HCT116 (cell line): ENCODE measurements at regions not wholly inside any gene's neighbourhood (a gene's known extent, or its start where the extent isn't known, plus 50 kb on each side); places are given as distances from the start of the nearest gene placed in this dataset.

Experiments
- ATF3 ChIP-seq: IDR thresholded peaks from 2 replicates; pipeline ENCODE4 v1.6.1; 2012
- CEBPB ChIP-seq: IDR thresholded peaks from 2 replicates; pipeline ENCODE4 v1.6.1; 2012; ENCODE audit warnings: low read depth
- CTCF ChIP-seq, 3 experiments: fragments of 200-600 bp in 1 of 3; sonication (generic) in 1 of 3; IDR thresholded peaks in 2 of 3; conservative IDR thresholded peaks in 1 of 3; 2 replicates each; pipeline ENCODE4 v1.5.1; 2012 to 2017; ENCODE audit warnings: low read depth in 2 of 3, low read length in 2 of 3, antibody characterized with exemption in 1 of 3, borderline replicate concordance in 1 of 3, control low read depth in 1 of 3, mild to moderate bottlenecking in 1 of 3, mixed read lengths in 1 of 3, mixed run types in 1 of 3, moderate library complexity in 1 of 3; ENCODE audit not compliant: insufficient read depth in 1 of 3
- POLR2A ChIP-seq: IDR thresholded peaks from 2 replicates; pipeline ENCODE4 v1.7.0; 2011; ENCODE audit warnings: borderline replicate concordance; ENCODE audit not compliant: insufficient read depth, insufficient read length; ENCODE audit errors: extremely low read depth

GRCh38 chr11:57896361-57897145 lies 127.1 kb upstream of the OR9Q1 start:
- TF ChIP-seq CTCF (IDR thresholded peaks at IDR 0.05 in 2 of 3, conservative IDR thresholded peaks at IDR 0.05 in 1 of 3; ENCODE audit: borderline replicate concordance in 1 of 3, insufficient read depth in 1 of 3, low read depth in 2 of 3, low read length in 2 of 3) (no peak), ATF3 (no peak), CEBPB (no peak), POLR2A (no peak)
